PC-3 (cell line): ENCODE measurements at regions not wholly inside any gene's neighbourhood (a gene's known extent, or its start where the extent isn't known, plus 50 kb on each side); places are given as distances from the start of the nearest gene placed in this dataset.
A peak's percentile ranks its signal among the peaks of the same experiment; 100 is the strongest.

Source experiments
- ATAC-seq: fragments of 200-7000 bp; cut with Tn5 transposase; 2 replicates; pipeline ENCODE4 v1.9.1; 2020; ENCODE audit warnings: mild to moderate bottlenecking, moderate library complexity
- BruUV-seq: library from RNA; stranded (reverse); fragments of 400-500 nt; replicated peaks from 2 replicates; lab custom pipeline; 2021; lab: Mats Ljungman, UMichigan
- CTCF ChIA-PET: fragments of 300-600 bp; sonication (Branson Sonifier 250); formaldehyde crosslinking; loops from one replicate; lab custom pipeline; 2022; ENCODE audit warnings: antibody characterized with exemption; lab: Charles Lee
- POLR2A ChIA-PET: fragments of 300-600 bp; sonication (Branson Sonifier 250); formaldehyde crosslinking; loops from one replicate; lab custom pipeline; 2022; ENCODE audit warnings: antibody characterized with exemption; ENCODE audit not compliant: unreplicated experiment; lab: Charles Lee
- DNase-seq: peaks from one replicate; pipeline ENCODE4 v3.0.0-alpha.2; 2015
- H2AFZ ChIP-seq: fragments of 300-600 bp; sonication (generic); 2 replicates; pipeline ENCODE4 v1.6.0; 2016; ENCODE audit warnings: antibody characterized with exemption, low read length
- H3F3A ChIP-seq: fragments of 300-600 bp; sonication (generic); one replicate; pipeline ENCODE4 v1.6.0; 2017; ENCODE audit warnings: antibody characterized with exemption, low read length, control low read depth, mild to moderate bottlenecking; ENCODE audit not compliant: unreplicated experiment
- H3K27ac ChIP-seq: fragments of 300-600 bp; sonication (generic); 2 replicates; pipeline ENCODE4 v1.5.1; 2016; ENCODE audit warnings: mild to moderate bottlenecking, low read length
- H3K27me3 ChIP-seq: fragments of 300-600 bp; sonication (generic); 2 replicates; pipeline ENCODE4 v1.6.1; 2016; ENCODE audit warnings: low read length, mixed read lengths
- H3K36me3 ChIP-seq: fragments of 300-600 bp; sonication (generic); 2 replicates; pipeline ENCODE4 v1.6.1; 2016; ENCODE audit warnings: low read depth, mixed run types, low read length, mixed read lengths
- H3K4me1 ChIP-seq: fragments of 300-600 bp; sonication (generic); 2 replicates; pipeline ENCODE4 v1.5.1; 2016; ENCODE audit warnings: low read length; ENCODE audit not compliant: insufficient read depth
- H3K4me2 ChIP-seq: fragments of 300-600 bp; sonication (generic); 2 replicates; pipeline ENCODE4 v1.6.0; 2016; ENCODE audit warnings: low read length
- H3K4me3 ChIP-seq: fragments of 300-600 bp; sonication (generic); 2 replicates; pipeline ENCODE4 v1.5.1; 2016; ENCODE audit warnings: mild to moderate bottlenecking, low read length, mixed read lengths
- H3K79me2 ChIP-seq: fragments of 300-600 bp; sonication (generic); 2 replicates; pipeline ENCODE4 v1.6.1; 2017; ENCODE audit warnings: low read length, mixed read lengths
- H3K9ac ChIP-seq: fragments of 300-600 bp; sonication (generic); 2 replicates; pipeline ENCODE4 v1.6.0; 2016; ENCODE audit warnings: mild to moderate bottlenecking, low read length
- H3K9me2 ChIP-seq: fragments of 300-600 bp; sonication (generic); replicated peaks from 2 replicates; pipeline ENCODE4 v1.6.1; 2016; ENCODE audit warnings: mixed run types, low read length, mixed read lengths
- H3K9me3 ChIP-seq: fragments of 300-600 bp; sonication (generic); 2 replicates; pipeline ENCODE4 v1.6.1; 2016; ENCODE audit warnings: low read length, mixed read lengths
- H4K20me1 ChIP-seq: fragments of 300-600 bp; sonication (generic); 2 replicates; pipeline ENCODE4 v1.6.1; 2016; ENCODE audit warnings: low read length, mixed read lengths
- EZH2 ChIP-seq: fragments of 300-600 bp; sonication (generic); IDR thresholded peaks from one replicate; pipeline ENCODE4 v1.6.1; 2017; ENCODE audit warnings: antibody characterized with exemption, mild to moderate bottlenecking, low read length; ENCODE audit not compliant: unreplicated experiment
- EZH2phosphoT487 ChIP-seq: fragments of 300-600 bp; sonication (generic); IDR thresholded peaks from 2 replicates; pipeline ENCODE4 v1.6.1; 2018; ENCODE audit warnings: mild to moderate bottlenecking, antibody characterized with exemption, low read length, borderline replicate concordance
- intact Hi-C: fragments of 100-400 bp; cut with micrococcal nuclease; formaldehyde crosslinking; loops from 2 replicates; pipeline ENCODE4 v1.9.0; 2023
- TF ChIP-seq, protein P1 (sequence below): fragments of 300-600 bp; sonication (generic); conservative IDR thresholded peaks from 2 replicates; pipeline ENCODE4 v1.5.1; 2017; ENCODE audit warnings: antibody characterized with exemption, low read depth, mild to moderate bottlenecking, low read length

DNA sequence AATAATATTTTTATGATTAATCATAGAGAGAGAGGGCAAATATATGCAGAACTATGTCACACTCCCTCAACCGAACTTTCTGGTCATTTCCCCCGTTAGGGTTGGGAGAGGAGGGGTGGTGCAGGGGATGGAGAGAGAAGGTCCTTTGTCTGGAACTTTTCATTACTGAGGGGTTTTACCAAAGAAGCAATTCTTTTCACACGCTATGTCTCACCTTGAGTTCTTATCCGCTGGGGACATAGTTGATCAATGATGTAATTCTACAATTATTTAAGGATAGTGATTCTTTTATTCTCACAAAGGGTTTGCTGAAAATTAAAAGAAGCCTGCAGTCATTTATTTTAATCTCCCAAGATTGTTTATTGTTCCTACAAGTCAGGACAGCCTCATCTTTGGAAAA, 98.3 kb upstream of the RUNX1 start:
- intact Hi-C loops, result loop anchor here (5.0 kb wide), 1 partner anchor 255 kb away; no protein-coding TSS in a partner anchor
- H3K79me2 ChIP-seq, result no peaks in the 10 kb centered on the region
- peak; percentile 86 for DNase-seq
- TF ChIP-seq EZH2, result no peak
- no peak for TF ChIP-seq EZH2phosphoT487
- TF ChIP-seq, protein P1, sequence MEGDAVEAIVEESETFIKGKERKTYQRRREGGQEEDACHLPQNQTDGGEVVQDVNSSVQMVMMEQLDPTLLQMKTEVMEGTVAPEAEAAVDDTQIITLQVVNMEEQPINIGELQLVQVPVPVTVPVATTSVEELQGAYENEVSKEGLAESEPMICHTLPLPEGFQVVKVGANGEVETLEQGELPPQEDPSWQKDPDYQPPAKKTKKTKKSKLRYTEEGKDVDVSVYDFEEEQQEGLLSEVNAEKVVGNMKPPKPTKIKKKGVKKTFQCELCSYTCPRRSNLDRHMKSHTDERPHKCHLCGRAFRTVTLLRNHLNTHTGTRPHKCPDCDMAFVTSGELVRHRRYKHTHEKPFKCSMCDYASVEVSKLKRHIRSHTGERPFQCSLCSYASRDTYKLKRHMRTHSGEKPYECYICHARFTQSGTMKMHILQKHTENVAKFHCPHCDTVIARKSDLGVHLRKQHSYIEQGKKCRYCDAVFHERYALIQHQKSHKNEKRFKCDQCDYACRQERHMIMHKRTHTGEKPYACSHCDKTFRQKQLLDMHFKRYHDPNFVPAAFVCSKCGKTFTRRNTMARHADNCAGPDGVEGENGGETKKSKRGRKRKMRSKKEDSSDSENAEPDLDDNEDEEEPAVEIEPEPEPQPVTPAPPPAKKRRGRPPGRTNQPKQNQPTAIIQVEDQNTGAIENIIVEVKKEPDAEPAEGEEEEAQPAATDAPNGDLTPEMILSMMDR, result no peak
- peak overlapping the region; percentile 72 for H3K27ac ChIP-seq
- 0 out of 2 replicates have a peak overlapping the region, but pooled peaks have one; percentile 1 for H3K4me3 ChIP-seq
- H4K20me1 ChIP-seq, result no peaks in the 10 kb centered on the region
- H3K27me3 ChIP-seq, result no peaks in the 10 kb centered on the region
- ATAC-seq, result peak; percentile 73
- CTCF ChIA-PET, result no interaction called here
- peaks cover 62% of the 10 kb centered on the region for H3K4me1 ChIP-seq
- POLR2A ChIA-PET, result interaction anchor here (0.7 kb wide), 1 partner anchor 76 kb away, joined by 11 read pairs; no protein-coding TSS in a partner anchor
- peaks cover 3% of the 10 kb centered on the region; the same call in 1 of the 2 replicates for H3K36me3 ChIP-seq
- no peaks in the 10 kb centered on the region for H3K9me2 ChIP-seq
- H3K4me2 ChIP-seq, result peak overlapping the region; percentile 50
- BruUV-seq, result no TSS peak
- peaks cover 4% of the 10 kb centered on the region for H3F3A ChIP-seq
- peak overlapping the region; percentile 9 for H2AFZ ChIP-seq
- H3K9ac ChIP-seq, result peak overlapping the region; percentile 18; the same call in 1 of the 2 replicates
- H3K9me3 ChIP-seq, result no peaks in the 10 kb centered on the region

DNA sequence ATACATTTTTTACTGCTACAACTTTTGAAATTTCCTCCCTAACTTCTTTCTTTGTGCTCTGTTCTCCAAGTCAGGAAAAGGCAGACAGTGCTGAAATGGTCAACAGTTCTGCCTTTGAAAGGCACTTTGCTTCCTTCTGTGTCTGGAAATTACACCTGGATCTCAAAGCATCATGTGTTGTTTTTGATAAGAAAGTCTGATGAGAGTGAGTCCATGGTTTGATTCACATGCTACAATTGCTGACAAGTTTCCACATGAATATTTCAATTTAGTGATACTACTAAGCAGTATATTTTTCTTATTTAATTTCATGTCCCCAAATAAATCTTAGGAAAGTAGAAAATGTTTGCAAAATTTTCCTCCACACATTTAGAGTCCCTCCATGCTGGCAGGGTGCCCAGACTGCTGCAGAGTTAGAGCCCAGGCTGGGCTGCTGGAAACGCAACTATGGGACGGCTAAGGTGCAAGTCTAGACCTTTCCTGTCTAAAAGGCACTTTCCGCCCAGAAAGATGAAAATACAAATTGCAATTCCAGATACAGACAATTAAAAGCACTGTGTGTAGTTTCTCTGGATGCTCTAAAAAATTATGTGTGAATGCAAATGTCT, 96.6 kb upstream of the RUNX1 start:
- Histone ChIP-seq H3K79me2 (no peaks in the 10 kb centered on the region), H2AFZ (no peak overlapping the region), H4K20me1 (no peaks in the 10 kb centered on the region), H3K4me1 (peaks cover 49% of the 10 kb centered on the region), H3K27me3 (no peaks in the 10 kb centered on the region), H3K4me2 (no peak overlapping the region), H3K9me2 (no peaks in the 10 kb centered on the region), H3K27ac (no peak overlapping the region), H3K9ac (no peak overlapping the region), H3K9me3 (no peaks in the 10 kb centered on the region), H3K4me3 (no peak overlapping the region), H3K36me3 (peaks cover 3% of the 10 kb centered on the region; the same call in 1 of the 2 replicates), H3F3A (no peaks in the 10 kb centered on the region)
- TF ChIP-seq, protein P1, result no peak
- TF ChIP-seq EZH2phosphoT487, result no peak
- TF ChIP-seq EZH2, result no peak
- ChIA-PET CTCF (no interaction called here), POLR2A (no interaction called here)
- ATAC-seq, result no peak
- BruUV-seq, result no TSS peak
- intact Hi-C loops, result loop anchor here (5.0 kb wide), 1 partner anchor 257 kb away; no protein-coding TSS in a partner anchor
- DNase-seq, result no peak

DNA sequence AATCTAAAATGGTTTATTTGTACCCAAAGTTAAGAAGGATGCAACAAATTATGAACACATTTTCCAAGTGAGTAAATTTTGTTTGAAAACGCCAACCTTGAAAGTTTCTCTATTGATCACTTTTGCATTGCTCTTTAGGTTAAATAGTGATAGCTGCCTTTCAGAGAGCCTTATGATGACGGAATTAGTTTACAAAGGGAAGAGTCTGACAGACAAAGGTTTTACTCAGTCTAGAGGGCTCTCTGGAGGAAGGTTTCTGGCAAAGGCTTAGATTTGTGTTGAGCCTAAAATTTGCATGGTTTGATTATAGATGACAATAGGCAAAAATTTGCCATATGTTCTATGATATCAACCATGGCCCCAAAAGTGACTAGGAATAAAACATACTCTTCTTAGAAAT, 95.9 kb upstream of the RUNX1 start:
- POLR2A ChIA-PET, result no interaction called here
- CTCF ChIA-PET, result no interaction called here
- Histone ChIP-seq H3K4me2 (no peak overlapping the region), H3K27ac (no peak overlapping the region), H4K20me1 (no peaks in the 10 kb centered on the region), H3K4me3 (no peak overlapping the region), H3F3A (no peaks in the 10 kb centered on the region), H3K9ac (no peak overlapping the region), H3K9me2 (no peaks in the 10 kb centered on the region), H3K4me1 (peaks cover 42% of the 10 kb centered on the region), H3K36me3 (no peaks in the 10 kb centered on the region), H3K27me3 (no peaks in the 10 kb centered on the region), H3K79me2 (no peaks in the 10 kb centered on the region), H3K9me3 (no peaks in the 10 kb centered on the region), H2AFZ (no peak overlapping the region)
- TF ChIP-seq EZH2phosphoT487 (no peak), EZH2 (no peak)
- TF ChIP-seq, protein P1, result no peak
- ATAC-seq (no peak), DNase-seq (no peak)
- intact Hi-C loops, result loop anchor here (5.0 kb wide), 1 partner anchor 257 kb away; no protein-coding TSS in a partner anchor
- BruUV-seq, result no TSS peak
